ENCODE measurements at regions not wholly inside any gene's neighbourhood (a gene's known extent, or its start where the extent isn't known, plus 50 kb on each side); places are given as distances from the start of the nearest gene placed in this dataset.

DNA sequence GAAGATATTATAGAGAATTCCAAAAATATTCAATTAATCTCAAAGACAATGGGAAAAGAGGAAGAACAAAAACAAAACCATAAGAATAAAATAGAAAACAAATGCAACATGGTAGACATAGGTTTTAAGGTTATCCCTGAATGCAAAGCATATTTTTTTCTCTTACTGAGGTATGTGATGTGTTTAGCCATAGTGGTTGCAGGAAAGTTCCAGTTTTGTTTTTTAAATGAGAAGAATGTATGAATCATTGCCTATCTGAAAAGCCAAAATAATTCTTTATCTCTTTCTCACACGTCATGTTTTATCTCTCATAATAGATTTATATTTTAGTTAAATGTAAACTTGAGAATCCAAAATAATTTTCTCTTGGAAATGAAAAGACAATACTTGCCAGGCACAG is 2591.7 kb upstream of the PCDH20 start:
- in situ Hi-C loops (cut with MboI; ENCODE audit: low pct_unique_long_range_greater_than_20kb, low sequenced_read_pairs, unreplicated experiment): no loop called here
- no peak for TF ChIP-seq CTCF (IDR thresholded peaks at IDR 0.05; ENCODE audit: extremely low read depth, insufficient read depth, missing control alignments)
- DNase-seq (ENCODE audit: low spot score): no peak

GRCh38 chr13:64000321-64000720 is 2584.7 kb upstream of the PCDH20 start:
- TF ChIP-seq CTCF (IDR thresholded peaks at IDR 0.05; ENCODE audit: extremely low read depth, insufficient read depth, missing control alignments): no peak
- no peak for DNase-seq (ENCODE audit: low spot score)
- in situ Hi-C loops (cut with MboI; ENCODE audit: low pct_unique_long_range_greater_than_20kb, low sequenced_read_pairs, unreplicated experiment): no loop called here

DNA sequence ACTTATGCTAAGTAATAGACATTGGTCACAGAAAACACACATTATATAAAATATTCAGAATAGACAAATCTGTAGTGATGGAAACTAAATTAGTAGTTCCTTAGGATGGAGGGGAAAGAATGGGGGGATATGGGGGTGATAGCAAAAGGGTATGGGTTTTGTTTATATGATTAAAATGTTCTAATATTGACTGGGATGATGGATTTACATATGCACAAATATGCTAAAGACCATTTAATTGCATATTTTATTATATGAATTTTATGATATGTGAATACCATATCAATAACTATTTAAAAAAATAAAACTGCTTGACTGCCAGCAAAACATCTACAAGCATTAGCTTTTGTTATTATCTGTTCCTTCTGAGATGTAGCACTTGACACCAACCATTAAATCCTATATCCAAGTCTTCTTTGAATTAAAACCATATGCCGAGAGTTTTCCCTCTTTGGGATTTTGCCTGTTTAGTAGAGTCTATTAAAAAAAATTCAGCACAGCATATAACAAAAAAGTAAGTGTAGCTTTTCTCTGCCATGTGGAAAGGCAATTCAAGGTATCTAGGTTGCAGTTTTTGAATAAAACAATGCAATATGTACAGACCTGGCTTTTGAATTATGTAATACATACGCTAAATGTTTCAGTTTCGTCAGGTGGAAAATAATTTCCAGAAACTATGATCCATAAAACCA is 2584.1 kb upstream of the PCDH20 start:
- in situ Hi-C loops (cut with MboI; ENCODE audit: low pct_unique_long_range_greater_than_20kb, low sequenced_read_pairs, unreplicated experiment): no loop called here
- TF ChIP-seq CTCF (IDR thresholded peaks at IDR 0.05; ENCODE audit: extremely low read depth, insufficient read depth, missing control alignments): no peak
- DNase-seq (ENCODE audit: low spot score): no peak

DNA sequence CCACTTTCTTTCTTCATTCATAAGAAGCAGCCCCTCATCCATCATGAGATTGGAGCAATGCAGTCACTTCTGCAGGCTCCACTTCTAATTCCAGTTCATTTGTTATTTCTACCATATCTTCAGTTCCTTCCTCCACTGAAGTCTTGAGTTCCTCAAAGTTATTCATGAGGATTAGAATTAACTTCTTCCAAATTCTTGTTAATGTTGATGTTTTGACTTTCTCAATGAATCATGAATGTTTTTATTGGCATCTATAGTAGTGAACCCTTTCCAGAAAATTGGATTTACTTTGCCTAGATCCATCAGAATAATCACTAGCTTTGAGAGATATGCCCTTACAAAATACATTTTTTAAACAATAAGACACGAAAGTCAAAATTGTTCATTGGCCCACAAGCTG is 2567.7 kb upstream of the PCDH20 start:
- in situ Hi-C loops (cut with MboI; ENCODE audit: low pct_unique_long_range_greater_than_20kb, low sequenced_read_pairs, unreplicated experiment): no loop called here
- no peak for DNase-seq (ENCODE audit: low spot score)
- TF ChIP-seq CTCF (IDR thresholded peaks at IDR 0.05; ENCODE audit: extremely low read depth, insufficient read depth, missing control alignments): no peak

DNA sequence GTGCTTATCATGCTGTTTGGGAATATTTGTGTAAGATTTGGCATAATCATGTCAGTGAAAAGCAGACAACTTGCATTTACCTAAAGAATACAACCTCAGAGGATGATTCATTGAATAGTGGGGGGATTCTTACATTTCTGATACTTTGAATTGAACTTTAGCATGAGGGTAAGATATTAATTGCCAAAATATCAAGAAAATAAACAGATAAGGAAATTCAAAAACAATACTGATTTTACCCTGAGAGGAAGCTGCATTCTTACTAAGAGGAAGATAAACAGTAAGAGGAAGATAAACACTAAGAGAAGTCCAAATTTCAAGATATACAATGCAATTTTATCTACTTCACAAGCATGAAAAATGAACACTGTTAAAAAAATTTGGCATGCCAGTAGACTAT is 2564.3 kb upstream of the PCDH20 start:
- TF ChIP-seq CTCF (IDR thresholded peaks at IDR 0.05; ENCODE audit: extremely low read depth, insufficient read depth, missing control alignments): no peak
- no peak for DNase-seq (ENCODE audit: low spot score)
- in situ Hi-C loops (cut with MboI; ENCODE audit: low pct_unique_long_range_greater_than_20kb, low sequenced_read_pairs, unreplicated experiment): no loop called here

- no peak for DNase-seq (ENCODE audit: low spot score)
- TF ChIP-seq CTCF (IDR thresholded peaks at IDR 0.05; ENCODE audit: extremely low read depth, insufficient read depth, missing control alignments): no peak
- in situ Hi-C loops (cut with MboI; ENCODE audit: low pct_unique_long_range_greater_than_20kb, low sequenced_read_pairs, unreplicated experiment): no loop called here
Measured at GRCh38 chr13:63972328-63972727, 2556.7 kb upstream of the PCDH20 start.

Data from GM13977 (cell line).